HG03045 (cell line): ENCODE measurements at regions not wholly inside any gene's neighbourhood (a gene's known extent, or its start where the extent isn't known, plus 50 kb on each side); places are given as distances from the start of the nearest gene placed in this dataset.

ENCODE experiments used
- ATAC-seq: cut with Tn5 transposase; IDR thresholded peaks from one replicate; pipeline ENCODE4 v1.9.1; 2021; ENCODE audit warnings: mild to moderate bottlenecking, moderate library complexity; ENCODE audit not compliant: unreplicated experiment

DNA sequence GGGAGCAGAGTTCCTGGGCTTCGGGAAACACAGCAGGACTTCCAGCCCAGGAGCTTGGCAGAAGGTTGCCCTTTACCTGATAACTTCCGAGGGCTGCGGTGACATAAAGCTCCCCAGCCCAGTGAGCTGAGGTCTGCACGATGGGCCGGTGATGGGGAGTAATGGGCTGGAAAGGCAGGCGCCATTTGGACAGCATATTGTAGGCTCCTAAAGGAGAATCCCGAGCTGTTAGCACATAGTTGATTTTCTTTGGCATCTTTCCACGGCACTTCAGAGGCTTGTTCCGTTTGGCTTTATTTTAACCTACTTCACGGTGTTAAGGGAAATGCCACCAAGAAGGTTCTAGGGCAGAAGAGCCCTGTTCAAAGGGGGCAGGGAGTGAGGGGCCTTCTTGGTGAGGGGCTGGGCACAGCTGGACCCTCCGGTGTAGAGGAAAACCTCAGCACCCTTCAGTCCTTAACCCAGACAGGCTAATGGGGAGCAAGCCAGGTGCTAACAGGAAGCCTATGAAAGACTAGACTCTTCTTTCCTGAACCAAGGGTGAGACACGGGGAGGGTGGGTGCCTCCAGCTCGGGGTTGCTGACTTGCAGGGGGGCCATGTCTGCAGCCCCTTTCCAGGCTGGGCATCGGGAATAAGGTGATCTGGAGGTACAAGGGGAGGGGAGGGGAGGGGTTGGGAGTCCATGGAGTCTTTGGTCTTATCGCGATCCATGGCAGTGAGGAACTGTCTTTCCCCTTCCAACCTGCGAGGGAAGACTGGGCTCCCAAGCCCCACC is 347.7 kb downstream of the GLRX3 start:
- no peak for ATAC-seq

GRCh38 chr10:130484468-130485180 is 348.4 kb downstream of the GLRX3 start:
- ATAC-seq, result no peak

DNA sequence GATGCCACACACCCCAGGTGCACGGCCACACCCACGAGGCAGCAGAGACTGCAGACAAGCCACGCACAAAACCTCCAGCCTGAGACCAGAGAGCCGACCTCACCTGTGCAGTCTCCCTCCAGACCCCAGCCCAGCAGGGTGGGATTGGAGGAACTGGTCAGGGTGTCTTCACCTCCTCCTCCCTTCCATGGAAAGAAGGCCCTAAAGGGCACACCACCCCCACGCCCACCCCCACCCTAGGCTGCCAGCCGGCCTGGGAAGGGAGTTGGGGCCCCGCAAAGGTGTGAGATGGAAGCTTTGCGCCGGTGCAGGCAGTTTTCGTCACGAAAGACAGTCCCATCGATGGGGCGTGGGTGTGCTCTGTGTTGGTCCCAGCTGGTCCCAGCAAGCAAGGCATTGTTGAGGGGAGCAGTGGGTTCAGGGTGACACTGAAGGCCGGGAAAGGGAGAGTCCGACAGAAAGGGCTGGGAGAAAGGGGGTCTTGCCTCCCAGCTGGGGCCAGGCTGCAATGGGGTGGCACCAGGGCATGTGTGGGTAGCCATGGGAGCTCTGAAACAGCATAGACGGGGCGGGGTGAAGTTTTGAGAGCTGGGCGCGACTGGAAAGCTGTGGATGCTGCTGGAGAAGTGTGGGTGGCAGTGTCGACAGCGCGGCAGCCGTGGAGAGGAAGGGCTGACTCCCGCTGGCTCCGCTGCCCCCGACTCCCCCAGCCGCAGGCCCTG is 349.2 kb downstream of the GLRX3 start:
- ATAC-seq, result no peak

GRCh38 chr10:130485958-130486895 is 350.0 kb downstream of the GLRX3 start:
- ATAC-seq, result no peak

- no peak for ATAC-seq
These were observed 350.7 kb downstream of the GLRX3 start for GRCh38 chr10:130486906-130487305.

- ATAC-seq, result no peak
These were observed 351.4 kb downstream of the GLRX3 start for GRCh38 chr10:130487566-130487965.

- no peak for ATAC-seq
These were observed 353.7 kb downstream of the GLRX3 start for GRCh38 chr10:130489891-130490290.

GRCh38 chr10:130491011-130491692 is 355.0 kb downstream of the GLRX3 start:
- ATAC-seq, result no peak

GRCh38 chr10:130491693-130492050 is 355.5 kb downstream of the GLRX3 start:
- no peak for ATAC-seq

GRCh38 chr10:130492266-130492934 is 356.2 kb downstream of the GLRX3 start:
- no peak for ATAC-seq

GRCh38 chr10:130493021-130493420 is 356.8 kb downstream of the GLRX3 start:
- no peak for ATAC-seq

DNA sequence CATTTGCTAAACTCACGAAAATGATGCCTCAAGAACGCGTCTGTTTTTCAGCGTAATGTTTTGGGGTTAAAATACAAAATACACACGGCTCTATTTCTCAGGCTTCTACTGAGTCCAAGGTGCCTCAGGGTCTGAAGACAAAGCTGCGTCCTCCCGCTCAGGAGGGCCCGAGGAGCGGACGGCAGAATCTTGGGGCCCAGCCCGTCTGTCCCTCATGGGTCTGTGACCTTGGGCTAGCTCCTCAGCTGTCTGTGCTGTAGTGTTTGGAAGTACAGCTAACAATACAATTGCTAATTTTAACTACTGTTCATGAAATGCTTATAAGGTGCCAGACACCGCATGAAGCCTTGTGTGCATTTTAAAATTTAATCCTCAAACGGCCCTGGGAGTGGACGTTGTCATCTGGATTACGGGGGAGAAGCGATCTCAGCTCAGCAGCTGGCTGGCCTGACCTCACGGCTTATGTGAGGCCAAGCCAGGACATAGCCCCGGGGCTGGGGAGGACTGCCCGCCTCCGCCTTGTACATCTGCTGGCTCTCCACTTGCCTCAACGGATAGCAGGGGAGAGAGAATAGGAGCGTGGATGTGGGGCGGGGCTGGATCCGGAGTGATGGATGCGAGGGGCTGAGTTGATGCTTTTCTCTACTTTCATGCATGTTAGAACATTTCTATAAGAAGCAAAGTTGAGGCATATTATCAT is 357.4 kb downstream of the GLRX3 start:
- no peak for ATAC-seq

DNA sequence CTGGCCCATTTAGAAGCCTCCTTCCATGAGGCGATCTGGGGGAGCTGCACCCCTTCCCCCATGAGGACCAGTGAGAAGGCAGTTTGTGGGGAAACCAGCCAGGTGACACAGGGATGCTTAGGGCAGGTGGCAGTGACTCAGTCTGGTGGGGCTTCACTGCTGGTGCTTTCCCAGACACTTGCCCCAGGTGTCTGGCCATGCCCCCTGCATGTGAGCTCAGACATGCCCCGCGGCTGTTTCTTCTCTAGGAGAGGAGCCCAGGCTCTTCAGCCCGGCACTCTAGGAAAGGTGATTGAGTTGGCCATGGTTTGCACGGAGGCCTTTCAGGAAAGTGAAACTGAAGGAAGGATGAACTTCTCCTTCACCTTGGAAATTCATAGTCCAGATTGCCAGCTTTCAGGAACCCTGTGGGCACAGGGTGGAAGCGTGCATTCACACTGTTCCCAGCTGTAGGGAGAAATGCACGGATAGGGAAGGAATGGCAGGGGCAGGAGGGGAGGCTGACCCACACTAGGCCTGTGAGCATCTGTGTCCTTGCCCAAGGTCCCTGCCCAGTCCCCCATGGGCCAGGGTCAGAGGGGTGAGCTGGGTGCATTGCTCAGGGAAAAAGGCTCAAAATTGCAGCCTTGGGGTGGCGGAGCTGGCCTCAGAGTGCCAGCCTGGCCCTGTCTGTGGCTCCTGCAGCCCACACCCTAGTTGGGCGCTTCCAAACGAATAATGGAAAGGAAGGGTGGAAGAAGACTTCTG is 359.1 kb downstream of the GLRX3 start:
- ATAC-seq, result no peak

GRCh38 chr10:130495891-130496636 is 359.9 kb downstream of the GLRX3 start:
- no peak for ATAC-seq

GRCh38 chr10:130497056-130498010 is 361.1 kb downstream of the GLRX3 start:
- ATAC-seq, result no peak

- no peak for ATAC-seq
These were observed 361.9 kb downstream of the GLRX3 start for GRCh38 chr10:130498042-130498441.
